ENCODE measurements at regions not wholly inside any gene's neighbourhood (a gene's known extent, or its start where the extent isn't known, plus 50 kb on each side); places are given as distances from the start of the nearest gene placed in this dataset.

DNA sequence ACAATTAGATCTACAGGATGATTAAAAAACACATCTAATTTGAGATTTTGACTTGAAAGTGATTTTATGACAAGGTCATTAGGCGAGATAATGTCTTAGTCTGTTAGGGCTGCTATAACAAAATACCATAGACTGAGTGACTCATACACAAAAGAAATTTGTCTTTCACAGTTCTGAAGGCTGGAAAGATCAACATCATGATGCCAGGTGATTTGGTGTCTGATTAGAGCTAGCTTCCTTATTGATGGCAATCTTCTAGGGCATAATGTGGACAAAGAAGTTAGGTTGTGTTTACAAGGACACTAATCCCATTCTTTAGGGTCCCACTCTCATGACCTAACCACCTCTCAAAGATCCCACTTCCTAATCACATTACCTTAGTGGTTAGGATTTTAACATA lies 256.7 kb downstream of the TUSC1 start:
- ATAC-seq, result no peak
- H3K4me1 ChIP-seq, result no peaks in the 10 kb centered on the region
- 69 to 76% methylated on average over 1 of the region's 1 CpG for WGBS, 2 donors
- peaks cover 0 to 16% (median 0%) of the 10 kb centered on the region in 11 donors for H3K9me3 ChIP-seq
- H3K27ac ChIP-seq, result no peak overlapping the region
- intact Hi-C loops (cut with DNase I), result no loop called here
- H3K27me3 ChIP-seq, result no peaks in the 10 kb centered on the region
- H3K4me3 ChIP-seq, result no peak overlapping the region
- H3K36me3 ChIP-seq, result no peaks in the 10 kb centered on the region
- TF ChIP-seq, protein P1, sequence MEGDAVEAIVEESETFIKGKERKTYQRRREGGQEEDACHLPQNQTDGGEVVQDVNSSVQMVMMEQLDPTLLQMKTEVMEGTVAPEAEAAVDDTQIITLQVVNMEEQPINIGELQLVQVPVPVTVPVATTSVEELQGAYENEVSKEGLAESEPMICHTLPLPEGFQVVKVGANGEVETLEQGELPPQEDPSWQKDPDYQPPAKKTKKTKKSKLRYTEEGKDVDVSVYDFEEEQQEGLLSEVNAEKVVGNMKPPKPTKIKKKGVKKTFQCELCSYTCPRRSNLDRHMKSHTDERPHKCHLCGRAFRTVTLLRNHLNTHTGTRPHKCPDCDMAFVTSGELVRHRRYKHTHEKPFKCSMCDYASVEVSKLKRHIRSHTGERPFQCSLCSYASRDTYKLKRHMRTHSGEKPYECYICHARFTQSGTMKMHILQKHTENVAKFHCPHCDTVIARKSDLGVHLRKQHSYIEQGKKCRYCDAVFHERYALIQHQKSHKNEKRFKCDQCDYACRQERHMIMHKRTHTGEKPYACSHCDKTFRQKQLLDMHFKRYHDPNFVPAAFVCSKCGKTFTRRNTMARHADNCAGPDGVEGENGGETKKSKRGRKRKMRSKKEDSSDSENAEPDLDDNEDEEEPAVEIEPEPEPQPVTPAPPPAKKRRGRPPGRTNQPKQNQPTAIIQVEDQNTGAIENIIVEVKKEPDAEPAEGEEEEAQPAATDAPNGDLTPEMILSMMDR (IDR thresholded peaks at IDR 0.05), result no peak
- DNase-seq, result no peak

DNA sequence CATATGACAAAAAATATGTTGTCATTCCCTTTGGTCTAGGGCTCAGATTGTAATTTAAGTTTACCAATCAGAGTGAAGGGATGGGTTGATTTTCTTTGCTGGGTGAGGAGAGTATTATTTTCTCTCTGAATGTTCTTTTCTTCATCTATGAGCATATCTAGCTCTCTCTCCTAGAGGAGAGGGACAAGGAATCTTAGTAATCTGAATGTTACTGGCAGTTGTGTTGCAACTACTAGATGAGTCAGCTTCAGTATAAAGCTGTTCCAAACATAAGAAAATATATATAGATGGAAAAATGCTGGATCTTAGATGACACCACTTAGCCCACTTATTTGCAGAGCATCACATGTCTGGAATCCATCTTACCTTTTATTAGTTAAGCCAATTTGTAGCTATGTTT lies 259.3 kb downstream of the TUSC1 start:
- Histone ChIP-seq H3K27me3 (no peaks in the 10 kb centered on the region), H3K27ac (no peak overlapping the region), H3K4me3 (no peak overlapping the region), H3K9me3 (peaks cover 0 to 4% (median 0%) of the 10 kb centered on the region in 11 donors), H3K36me3 (no peaks in the 10 kb centered on the region), H3K4me1 (no peaks in the 10 kb centered on the region)
- intact Hi-C loops (cut with DNase I), result no loop called here
- DNase-seq, result no peak
- ATAC-seq, result no peak
- TF ChIP-seq, protein P1 (IDR thresholded peaks at IDR 0.05), result no peak

DNA sequence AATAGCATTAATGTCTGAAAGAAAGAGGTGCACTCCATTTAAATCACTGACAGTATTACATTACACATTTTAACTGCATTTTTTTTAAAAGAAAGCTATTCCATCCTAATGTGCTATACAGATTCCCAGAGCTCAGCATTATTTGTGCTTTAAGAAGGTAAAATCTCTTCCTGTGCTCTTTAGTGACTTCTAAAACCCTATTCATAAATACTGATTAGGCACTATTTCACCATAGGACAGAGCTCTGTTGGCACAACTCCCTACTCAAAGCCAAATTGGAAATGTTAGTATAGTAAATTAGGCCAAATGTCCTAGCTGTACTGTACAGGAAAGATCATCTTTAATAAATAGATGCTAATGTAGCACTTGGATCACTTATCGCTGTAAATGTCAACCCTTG lies 262.5 kb downstream of the TUSC1 start:
- H3K4me3 ChIP-seq, result no peak overlapping the region
- TF ChIP-seq, protein P1 (IDR thresholded peaks at IDR 0.05), result no peak
- no peak overlapping the region for H3K27ac ChIP-seq
- no peaks in the 10 kb centered on the region for H3K9me3 ChIP-seq
- no peak for DNase-seq
- no peak for ATAC-seq
- H3K27me3 ChIP-seq, result no peaks in the 10 kb centered on the region
- intact Hi-C loops (cut with DNase I), result no loop called here
- WGBS, 2 donors, result 52 to 53% methylated on average over 1 of the region's 1 CpG
- H3K4me1 ChIP-seq, result no peaks in the 10 kb centered on the region
- no peaks in the 10 kb centered on the region for H3K36me3 ChIP-seq

DNA sequence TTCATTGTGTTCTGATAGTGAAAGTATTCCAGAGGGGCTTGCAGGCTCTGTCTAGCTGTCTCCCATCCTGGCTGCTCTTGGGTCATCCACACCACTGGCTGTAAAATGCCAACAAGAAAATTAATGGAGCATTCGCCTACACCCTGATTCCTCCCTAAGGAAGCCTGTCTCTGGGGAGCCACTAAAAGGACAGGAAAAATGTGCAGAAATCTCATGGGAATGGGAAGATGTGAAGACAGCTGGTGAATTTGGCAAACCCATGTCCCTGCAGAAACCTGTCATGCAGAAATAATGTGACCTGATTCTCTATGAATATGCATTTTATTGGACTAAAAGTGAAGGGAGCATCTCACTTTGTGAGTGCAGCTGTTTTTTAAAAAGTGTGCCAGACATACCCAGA lies 265.6 kb downstream of the TUSC1 start:
- ATAC-seq (no peak), DNase-seq (no peak)
- Histone ChIP-seq H3K27me3 (no peaks in the 10 kb centered on the region), H3K4me3 (no peak overlapping the region), H3K27ac (no peak overlapping the region), H3K36me3 (no peaks in the 10 kb centered on the region), H3K4me1 (no peaks in the 10 kb centered on the region), H3K9me3 (no peaks in the 10 kb centered on the region)
- 75 to 76% methylated on average over 1 of the region's 1 CpG for WGBS, 2 donors
- TF ChIP-seq, protein P1 (IDR thresholded peaks at IDR 0.05), result no peak
- intact Hi-C loops (cut with DNase I), result no loop called here

DNA sequence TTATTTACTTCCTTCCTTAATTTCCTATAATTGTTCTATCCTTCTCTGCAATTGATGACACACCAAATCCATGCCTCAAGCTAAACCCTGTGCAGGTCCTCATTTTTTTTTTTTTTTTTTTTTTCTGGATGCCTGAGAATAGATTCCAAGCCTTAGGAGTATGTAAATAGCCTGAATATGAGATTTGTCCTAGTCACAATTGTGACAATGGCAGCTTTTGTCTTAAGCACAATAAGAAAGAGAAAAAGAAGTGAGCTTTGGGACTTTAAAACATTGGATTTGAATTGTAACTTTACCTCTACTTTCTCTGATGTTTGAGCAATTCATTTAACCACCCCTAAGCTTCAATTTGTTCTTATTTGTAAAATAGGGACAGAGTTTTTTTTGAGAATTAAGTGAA lies 280.5 kb downstream of the TUSC1 start:
- H3K9me3 ChIP-seq, result peaks cover 0 to 4% (median 0%) of the 10 kb centered on the region in 11 donors
- intact Hi-C loops (cut with DNase I), result no loop called here
- no peak for ATAC-seq

More for the DNA sequence above, 280.5 kb downstream of the TUSC1 start:
- Histone ChIP-seq H3K27me3 (no peaks in the 10 kb centered on the region), H3K36me3 (no peaks in the 10 kb centered on the region), H3K4me3 (no peak overlapping the region), H3K27ac (no peak overlapping the region), H3K4me1 (no peaks in the 10 kb centered on the region)
- TF ChIP-seq, protein P1 (IDR thresholded peaks at IDR 0.05), result no peak
- no peak for DNase-seq

Data from heart right ventricle (tissue), 16 donors.